HG03045 (cell line): ENCODE measurements at regions not wholly inside any gene's neighbourhood (a gene's known extent, or its start where the extent isn't known, plus 50 kb on each side); places are given as distances from the start of the nearest gene placed in this dataset.

ENCODE experiments used
- ATAC-seq: cut with Tn5 transposase; IDR thresholded peaks from one replicate; pipeline ENCODE4 v1.9.1; 2021; ENCODE audit warnings: mild to moderate bottlenecking, moderate library complexity; ENCODE audit not compliant: unreplicated experiment

DNA sequence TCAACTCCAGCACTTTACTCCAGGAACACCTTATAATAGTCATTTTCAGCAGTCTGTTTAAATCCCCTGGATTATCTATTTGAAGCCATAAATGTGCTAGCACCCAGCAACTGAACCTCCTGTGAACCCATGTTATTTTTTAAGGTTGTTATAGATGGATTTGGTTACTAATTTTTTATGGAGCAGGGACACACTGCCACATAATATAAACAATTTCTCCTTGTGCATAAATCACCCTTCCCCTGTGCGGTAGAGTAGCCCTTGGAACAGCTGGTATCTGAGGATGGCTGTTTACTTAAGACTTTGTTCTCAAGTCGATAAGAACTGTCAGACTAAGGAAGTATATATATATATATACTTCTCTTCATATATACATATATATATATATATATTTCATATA, 367.4 kb downstream of the EPHA4 start:
- ATAC-seq = no peak

DNA sequence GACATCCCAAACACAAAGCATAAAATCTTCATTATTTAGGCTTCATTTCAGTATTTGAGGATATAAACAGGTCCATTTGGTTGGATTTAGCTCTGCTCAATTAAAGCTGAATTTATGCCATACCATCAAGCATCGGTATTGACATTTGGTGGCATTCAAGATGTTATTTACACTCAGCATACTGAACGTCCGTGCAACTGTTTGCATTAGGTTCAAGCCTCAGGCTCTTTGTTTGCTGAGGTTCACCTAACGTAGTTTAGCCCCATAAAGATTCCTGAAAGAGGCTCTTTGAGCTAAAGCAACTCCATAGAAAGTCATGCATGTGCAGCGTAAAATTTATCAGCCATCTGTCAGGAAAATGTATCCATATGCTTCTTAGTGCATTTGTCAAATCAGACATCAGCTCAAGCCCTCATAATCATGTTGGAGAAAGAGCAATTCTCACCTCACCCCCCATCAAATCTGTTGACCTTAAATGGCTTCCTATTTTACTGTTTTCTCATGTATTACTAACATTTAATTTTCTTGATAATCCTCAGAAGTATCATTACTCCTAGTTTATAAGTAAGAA, 366.9 kb downstream of the EPHA4 start:
- no peak for ATAC-seq

DNA sequence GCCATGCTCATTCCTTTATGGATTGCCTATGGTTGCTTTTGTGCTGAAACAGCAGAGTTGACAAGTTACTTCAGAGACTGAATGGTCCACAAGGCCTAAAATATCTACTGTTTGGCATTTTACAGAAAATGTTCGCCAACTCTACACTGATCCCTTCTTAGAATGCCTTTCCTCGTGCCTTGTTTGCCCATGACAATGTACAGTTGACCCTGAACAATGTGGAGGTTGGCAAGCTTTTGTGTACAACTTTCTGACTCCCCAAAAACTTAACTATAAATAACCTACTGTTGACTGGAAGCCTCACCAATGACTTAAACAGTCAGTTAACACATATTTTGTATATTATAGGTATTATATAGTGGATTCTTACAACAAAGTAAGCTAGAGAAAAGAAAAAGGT, 361.4 kb downstream of the EPHA4 start:
- ATAC-seq = no peak

DNA sequence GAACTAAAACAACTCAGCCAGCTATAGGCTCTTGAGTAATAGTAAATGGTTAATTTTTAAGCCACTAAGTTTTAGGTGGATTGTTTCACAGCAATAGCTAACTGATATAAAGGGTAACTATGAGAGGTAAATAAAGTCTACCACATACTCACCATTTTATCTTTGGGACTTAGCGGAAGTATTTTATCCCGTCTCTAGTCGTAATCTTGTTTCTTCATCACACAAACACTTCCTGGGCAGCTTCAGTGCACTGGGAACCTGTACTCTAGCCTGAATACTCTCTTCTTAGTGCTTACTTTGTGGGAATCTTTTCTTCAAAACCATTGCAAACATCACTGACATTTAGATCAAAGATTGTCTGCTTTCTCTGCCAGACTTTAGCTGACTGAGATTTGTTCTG, 360.5 kb downstream of the EPHA4 start:
- no peak for ATAC-seq

DNA sequence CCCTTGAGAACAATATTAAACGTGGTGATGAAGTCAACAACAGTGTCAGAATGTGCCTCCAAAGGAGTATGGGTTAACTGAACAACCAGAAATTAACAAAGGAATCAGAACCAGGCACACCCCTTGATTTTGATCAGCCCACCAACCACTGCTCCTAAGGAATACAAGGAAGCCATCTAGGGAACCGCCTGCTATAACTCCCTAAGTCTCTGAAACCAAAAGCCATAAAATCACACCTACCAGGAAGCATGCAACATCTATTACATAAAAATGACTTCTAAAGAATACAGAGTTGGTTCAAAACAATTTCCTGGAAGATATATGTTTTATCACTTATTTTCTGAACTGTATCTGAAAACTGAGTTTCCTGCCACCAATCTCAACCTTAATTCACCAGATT, 360.0 kb downstream of the EPHA4 start:
- ATAC-seq = no peak

DNA sequence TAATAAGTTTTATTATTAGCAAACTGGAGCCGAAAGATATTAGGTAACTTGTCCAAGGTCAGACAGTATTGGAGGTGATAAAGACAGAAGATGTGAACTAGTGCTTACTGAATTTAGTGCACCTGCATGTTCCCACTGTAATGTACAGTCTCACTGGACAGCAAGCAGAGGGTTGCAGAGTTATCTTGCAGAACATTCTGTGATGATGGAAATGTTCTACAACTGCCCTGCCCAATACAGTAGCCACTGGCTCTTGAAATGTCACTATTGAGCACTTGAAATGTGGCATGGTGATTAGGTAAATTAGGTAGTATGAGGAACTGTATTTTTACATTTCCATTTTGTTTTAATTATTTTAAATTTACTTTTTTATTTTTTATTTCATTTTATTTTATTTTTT, 356.6 kb downstream of the EPHA4 start:
- no peak for ATAC-seq

DNA sequence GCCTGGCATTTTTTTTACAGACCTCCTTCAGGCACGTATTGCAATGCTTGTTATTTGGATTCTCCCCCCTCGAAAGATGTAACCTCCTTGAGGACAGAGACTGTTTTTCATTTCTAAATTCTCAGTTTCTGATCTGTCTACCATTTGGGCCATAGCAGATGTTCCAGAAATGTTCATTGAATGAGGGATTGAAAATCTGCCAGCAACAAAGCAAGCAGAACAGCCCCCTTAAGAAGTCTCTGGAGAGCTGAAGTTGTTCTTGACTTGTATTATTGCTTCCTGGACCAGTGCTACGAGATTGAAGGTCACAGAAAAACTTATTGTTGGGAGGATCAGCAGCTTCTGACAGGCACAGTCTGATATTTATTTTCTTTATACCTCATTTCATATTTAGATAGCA, 355.5 kb downstream of the EPHA4 start:
- ATAC-seq = no peak

DNA sequence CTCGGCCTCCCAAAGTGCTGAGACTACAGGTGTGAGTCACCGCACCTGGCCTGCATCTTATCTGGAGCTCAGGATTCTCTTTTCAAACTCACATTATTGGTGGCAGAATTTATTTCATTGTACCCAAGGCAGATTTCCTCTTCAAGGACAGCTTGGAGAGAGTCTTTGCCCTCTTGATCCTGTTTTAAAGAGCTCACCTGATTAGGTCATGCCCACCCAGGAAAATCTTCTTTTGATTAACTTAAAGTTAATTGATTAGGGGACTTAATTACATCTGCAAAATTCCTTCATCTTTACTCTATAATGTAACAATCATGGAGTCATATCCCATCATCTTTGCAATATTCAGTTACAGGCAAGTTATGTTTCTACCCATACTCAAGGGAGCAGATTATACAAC, 346.4 kb downstream of the EPHA4 start:
- no peak for ATAC-seq

DNA sequence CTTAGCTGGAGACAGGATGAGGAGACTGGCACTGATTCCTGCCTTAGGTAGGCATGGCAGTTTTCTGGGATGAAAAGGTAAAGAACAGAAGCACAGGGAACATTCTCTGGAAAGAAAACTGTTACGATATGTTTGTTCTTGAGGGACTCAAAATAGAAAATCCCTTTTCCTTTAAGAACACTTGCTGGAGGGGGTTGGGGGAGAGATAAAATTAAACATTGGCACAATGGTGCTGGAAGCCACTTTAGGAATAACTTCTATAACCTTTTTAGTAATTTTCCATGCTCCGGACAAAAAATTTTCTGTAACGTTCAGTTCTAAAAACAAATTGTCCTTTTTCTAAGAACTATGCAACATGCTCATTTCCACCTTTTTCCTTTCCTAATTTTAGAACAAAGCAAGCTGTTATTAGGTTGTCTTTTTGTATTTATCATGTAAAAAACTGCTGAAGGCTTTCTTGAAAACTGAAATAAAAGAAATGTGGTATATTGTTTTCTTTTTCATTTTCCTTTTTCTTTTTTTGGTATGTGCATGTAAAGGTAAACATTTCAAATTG, 343.8 kb downstream of the EPHA4 start:
- ATAC-seq = no peak

DNA sequence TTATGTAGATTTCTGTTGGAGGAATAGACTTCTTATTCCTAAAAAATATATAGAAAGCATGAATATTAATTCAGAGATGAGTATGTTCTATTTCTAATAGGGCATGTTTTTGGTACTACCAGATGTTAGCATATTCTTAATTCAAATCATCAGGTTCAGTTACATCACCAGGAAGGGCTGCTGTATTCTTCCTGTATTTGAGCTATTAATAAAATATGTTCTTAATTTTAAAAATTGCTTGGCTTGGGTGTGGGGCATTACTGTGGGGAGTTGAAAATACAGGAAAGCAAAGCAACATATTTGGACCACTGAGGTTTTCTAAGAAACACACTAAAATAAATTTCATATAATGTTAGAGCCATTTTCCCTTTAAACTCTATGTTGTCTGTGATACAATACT, 343.0 kb downstream of the EPHA4 start:
- ATAC-seq = no peak

DNA sequence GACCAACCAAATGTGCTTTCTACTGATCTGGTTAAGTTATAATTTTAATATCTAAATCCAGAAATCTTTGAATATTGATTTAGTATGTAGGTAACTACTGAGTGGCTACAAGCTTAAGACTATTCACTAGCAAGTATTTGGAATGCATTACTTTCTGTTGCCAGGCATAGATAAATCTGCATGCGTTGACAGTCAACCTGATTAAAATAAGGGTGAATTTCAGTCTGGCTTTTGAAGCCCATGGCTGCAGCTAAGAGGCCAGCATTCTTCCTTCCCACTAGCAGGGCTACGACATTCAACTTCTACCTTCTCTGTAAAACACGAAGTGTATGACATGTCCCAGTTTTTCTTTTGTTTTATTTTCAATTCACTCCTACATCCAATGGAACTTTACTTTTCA, 340.6 kb downstream of the EPHA4 start:
- no peak for ATAC-seq

DNA sequence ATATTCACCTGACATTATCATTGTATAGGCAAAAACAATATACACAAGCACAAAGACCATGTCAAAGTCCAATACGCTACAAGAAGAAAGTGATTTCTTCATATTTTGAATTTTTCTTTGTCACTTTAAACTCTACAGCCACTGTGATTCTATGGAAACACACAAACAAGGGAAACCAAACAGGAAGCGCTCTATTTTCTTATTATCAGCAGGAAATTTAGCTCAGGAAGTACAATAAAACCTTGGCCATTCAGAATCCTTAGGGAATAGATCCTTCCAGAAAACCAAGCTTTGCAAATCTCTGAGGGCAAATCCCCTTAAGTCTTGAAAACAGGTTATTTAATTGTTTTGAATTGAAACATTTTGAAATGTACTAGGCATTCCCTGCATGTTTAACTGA, 336.2 kb downstream of the EPHA4 start:
- ATAC-seq = no peak

DNA sequence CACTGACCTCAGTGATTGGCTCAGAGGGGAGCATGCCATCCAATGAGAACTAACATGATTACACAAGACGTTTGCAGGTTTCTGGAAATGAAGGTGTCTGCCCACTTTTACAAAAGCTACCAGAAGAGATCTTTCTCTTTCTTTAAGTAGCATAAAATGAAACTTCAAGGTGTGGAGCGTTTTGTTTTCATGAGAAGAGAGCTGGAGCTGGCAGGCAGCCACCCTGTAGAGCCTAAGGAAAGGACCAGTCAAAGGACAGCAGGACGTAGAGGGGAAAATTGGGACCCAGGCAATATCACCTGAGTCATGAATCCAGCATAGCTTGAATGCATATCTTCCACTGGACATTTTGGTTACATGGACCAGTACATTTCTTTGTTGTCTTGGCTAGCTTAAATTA, 331.0 kb downstream of the EPHA4 start:
- no peak for ATAC-seq

DNA sequence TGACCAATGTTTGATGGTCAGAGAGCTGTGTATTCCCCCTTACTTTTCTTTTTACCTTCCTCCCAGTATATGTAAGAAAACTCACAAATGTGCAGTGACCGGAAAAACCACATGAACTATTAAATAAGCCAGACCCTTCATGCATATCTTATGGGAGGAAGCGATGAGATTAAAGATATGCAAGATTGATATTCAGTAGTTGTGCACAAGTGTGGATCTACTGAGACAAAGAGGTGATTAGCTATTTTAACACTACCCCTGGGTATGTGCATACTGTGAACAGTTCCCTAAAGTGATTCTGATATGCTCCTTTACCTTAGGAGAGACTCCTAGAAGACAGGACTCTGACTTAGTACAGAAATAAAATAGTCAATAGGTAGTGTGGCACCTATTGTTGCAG, 328.3 kb downstream of the EPHA4 start:
- no peak for ATAC-seq

DNA sequence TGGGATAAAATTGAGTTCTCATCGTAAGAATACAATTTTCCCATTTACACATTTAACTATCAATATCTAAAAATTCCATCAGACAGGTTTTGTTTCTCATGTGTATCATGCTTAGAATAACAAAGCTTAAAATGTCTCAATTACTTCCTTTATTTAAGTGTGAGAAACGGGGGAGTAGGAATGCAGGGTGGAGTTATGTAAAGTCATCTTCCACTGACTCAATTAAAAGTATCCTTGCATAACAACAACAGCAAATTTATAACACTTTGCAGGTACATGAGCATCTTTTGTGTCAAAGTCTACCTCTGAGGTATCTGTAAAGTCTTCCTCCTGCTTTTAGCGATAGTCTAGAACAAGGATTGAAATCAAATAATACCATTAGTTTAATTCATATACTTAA, 327.1 kb downstream of the EPHA4 start:
- ATAC-seq = no peak

DNA sequence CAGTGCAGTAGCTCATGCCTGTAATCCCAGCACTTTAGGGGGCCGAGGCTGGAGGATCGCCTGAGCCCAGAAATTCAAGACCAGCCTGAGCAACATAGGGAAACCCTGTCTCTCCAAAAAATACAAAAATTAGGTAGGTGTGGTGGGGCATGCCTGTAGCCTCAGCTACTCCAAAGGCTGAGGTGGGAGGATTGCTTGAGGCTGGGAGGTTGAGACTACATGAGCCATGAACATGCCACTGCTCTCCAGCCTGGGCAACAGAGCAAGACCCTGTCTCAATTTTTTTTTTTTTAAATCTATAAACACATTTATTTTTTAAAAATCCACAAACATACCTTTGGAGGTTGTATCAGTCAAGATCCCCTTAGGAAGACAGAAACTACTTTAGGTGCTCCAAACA, 326.3 kb downstream of the EPHA4 start:
- ATAC-seq = no peak

DNA sequence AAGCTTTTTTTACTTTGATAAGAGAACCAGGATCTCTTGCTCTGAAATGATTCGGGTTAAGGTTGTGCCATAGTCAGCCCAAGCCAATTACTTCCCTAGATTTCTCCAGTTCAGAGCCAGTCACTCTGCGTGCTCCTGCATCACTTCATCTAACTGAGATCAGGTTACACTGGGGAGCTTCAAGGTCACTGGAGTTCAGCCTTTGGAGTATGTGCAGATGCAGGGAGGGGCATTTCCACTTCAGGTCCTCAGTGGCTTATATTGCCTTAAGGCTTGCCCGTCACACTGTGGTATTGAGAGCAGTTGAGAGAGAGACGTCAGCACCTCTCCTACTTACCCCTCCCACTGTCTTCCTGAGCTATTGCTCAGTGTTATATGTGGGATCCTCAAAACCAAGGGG, 317.8 kb downstream of the EPHA4 start:
- no peak for ATAC-seq

DNA sequence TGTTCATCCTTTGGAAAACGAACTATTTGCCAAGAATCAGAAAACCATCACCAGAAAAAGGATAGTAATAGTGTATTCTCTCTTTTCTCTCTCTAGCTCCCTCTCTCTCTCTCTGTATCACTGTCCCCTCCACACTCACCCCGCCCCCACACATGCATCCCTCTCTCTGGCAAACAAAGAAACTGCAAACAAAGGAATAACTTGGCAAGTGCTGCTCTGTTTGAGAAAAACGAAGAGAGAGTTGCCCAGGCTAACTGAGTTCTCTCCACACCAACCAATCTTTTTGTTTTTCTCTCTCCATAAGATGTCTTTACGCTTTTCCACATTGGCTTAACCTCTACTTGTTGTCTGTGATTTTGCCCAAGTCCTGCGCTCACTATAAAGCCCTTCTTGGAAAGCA, 316.2 kb downstream of the EPHA4 start:
- no peak for ATAC-seq

DNA sequence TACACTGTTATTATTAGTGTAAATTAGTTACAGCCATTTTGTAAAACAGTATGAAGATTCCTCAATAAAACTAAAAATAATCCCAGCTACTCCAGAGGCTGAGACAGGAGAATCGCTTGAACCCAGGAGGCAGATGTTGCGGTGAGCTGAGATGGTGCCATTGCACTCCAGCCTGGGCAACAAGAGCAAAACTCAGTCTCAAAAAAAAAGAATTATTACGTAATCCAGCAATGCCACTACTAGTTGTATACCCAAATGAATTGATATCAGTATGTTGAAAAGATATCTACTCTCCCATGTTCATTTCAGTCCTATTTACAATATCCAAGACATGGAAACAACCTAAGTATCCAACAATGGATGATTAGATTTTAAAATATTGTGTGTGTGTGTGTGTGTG, 313.6 kb downstream of the EPHA4 start:
- no peak for ATAC-seq

DNA sequence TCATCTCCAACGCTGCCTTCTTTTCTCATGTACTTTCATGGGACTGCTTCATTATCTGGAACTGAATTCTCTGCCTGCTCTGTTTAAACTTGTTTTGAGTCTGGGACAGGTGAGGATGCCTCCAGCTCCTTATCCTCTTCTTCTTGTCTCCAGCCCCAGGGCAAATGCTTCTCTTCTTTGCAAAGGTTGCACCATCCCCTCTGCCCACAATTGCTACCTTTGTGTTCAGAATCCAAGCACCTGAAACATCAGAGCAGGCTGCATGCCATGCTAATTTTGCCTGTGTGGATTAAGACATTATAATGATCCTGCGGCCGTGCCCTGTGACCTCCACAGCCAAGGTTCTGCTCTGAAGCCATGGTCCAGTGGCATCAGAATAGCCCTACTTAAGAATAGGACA, 309.5 kb downstream of the EPHA4 start:
- ATAC-seq = no peak

DNA sequence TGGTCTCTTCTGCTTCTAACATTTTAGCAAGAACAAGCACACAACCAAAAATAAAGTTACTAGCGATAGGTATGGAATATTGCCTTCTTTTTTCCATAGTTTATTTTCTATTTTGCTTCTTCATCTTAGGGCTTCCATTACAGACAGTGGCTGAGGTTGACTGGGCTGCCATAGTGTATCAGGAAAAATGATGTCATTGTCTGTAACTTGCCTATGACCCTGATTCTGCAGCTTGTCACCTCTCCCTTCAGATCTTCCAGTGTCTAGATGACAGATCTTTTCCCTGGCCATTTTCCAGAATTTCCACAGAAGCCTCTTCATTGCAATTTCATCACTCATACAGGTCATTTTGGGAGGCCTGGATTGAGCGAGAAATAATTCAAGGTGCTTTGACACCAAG, 308.5 kb downstream of the EPHA4 start:
- ATAC-seq = no peak

DNA sequence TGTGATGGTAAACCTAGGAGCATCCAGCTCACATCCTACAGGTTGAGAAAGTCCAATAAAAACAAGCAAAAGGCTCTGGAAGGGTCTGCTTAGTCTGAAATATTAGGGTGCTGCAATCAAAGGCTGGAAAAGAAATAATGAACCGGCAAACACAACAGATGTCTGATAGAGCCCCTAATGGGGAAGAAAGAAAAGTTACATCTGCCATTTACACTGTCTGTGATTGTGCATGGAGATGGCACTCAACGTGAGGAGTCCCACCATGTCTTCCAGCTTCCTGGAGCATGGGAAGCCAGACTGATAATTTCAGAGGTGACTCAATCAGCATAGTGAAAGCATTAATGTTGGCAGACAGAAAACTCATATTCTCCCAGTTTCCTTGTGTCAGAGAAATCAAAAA, 307.8 kb downstream of the EPHA4 start:
- no peak for ATAC-seq

DNA sequence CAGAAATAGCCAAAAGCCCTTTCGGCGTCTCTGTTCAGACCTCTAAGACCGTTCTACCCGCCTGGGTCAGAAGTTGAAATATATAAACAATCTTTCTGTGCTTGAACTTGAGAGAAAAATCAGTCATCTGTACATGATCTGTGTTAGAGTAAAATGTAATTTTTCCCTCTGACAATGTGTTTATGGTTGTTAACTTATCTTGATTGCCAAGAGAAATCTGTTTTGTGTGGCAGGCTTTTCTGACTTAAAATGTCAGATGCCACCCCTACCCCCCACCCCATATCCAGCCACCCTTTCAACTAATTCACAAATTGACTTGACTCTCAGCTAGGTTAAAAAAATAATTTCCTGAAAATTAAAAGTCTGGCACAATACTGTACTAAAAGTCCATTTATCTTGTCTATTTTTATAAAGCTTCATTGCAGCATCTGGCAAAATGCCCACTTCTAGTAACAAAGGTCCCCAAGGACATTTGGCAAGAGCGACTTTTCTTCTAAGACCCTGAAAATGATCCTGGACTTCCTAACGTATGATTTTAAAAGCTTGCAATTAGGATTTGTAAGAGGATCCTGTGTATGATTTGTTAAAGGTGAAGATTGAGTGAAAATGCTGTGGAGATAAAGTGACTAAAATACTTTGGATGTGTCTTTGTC, 304.2 kb downstream of the EPHA4 start:
- no peak for ATAC-seq
